ENCODE measurements at regions not wholly inside any gene's neighbourhood (a gene's known extent, or its start where the extent isn't known, plus 50 kb on each side); places are given as distances from the start of the nearest gene placed in this dataset.

GRCh38 chr2:228509021-228509420 is 327.5 kb upstream of the SPHKAP start:
- H3K36me3 Mint-ChIP-seq (ENCODE audit: low read depth), result no peaks in the 10 kb centered on the region
- no peak overlapping the region for H3K4me3 ChIP-seq (ENCODE audit: low read length)
- no peaks in the 10 kb centered on the region for H3K36me3 ChIP-seq (ENCODE audit: insufficient read depth, low read length)
- H3K27me3 Mint-ChIP-seq, result no peaks in the 10 kb centered on the region
- peaks cover 2% of the 10 kb centered on the region for H3K9me3 Mint-ChIP-seq
- no peak for TF ChIP-seq CTCF (IDR thresholded peaks at IDR 0.05)
- ChIA-PET CTCF (no interaction called here), POLR2A (no interaction called here)
- no peaks in the 10 kb centered on the region for H3K4me1 ChIP-seq (ENCODE audit: insufficient read depth, low read length)
- no peaks in the 10 kb centered on the region for H3K9me3 ChIP-seq (ENCODE audit: control insufficient read depth in 1 of 2, insufficient read depth in 1 of 2, low read length in 2 of 2)
- no peak overlapping the region for H3K27ac Mint-ChIP-seq
- no peaks in the 10 kb centered on the region for H3K27me3 ChIP-seq (ENCODE audit: control insufficient read depth in 1 of 2, insufficient read depth in 2 of 2, low read length in 2 of 2)
- intact Hi-C loops (cut with DNase I, micrococcal nuclease), result no loop called here
- no peak overlapping the region for H3K27ac ChIP-seq (ENCODE audit: low read depth in 1 of 2, low read length in 2 of 2)
- no peak for ATAC-seq (ENCODE audit: poor library complexity)
- no peak overlapping the region for H3K4me3 Mint-ChIP-seq
- no peak for DNase-seq
- no peaks in the 10 kb centered on the region for H3K4me1 Mint-ChIP-seq (ENCODE audit: low read depth)

- CTCF ChIA-PET, result no interaction called here
- Histone ChIP-seq H3K36me3 (ENCODE audit: insufficient read depth, low read length) (no peaks in the 10 kb centered on the region), H3K4me3 (ENCODE audit: low read length) (no peak overlapping the region), H3K4me1 (ENCODE audit: insufficient read depth, low read length) (no peaks in the 10 kb centered on the region), H3K27ac (ENCODE audit: low read depth in 1 of 2, low read length in 2 of 2) (no peak overlapping the region), H3K27me3 (ENCODE audit: control insufficient read depth in 1 of 2, insufficient read depth in 2 of 2, low read length in 2 of 2) (no peaks in the 10 kb centered on the region), H3K9me3 (ENCODE audit: control insufficient read depth in 1 of 2, insufficient read depth in 1 of 2, low read length in 2 of 2) (no peaks in the 10 kb centered on the region)
- POLR2A ChIA-PET, result no interaction called here
- Mint-ChIP-seq H3K9me3 (peaks cover 2% of the 10 kb centered on the region), H3K4me1 (ENCODE audit: low read depth) (no peaks in the 10 kb centered on the region), H3K4me3 (no peak overlapping the region), H3K27me3 (no peaks in the 10 kb centered on the region), H3K36me3 (ENCODE audit: low read depth) (no peaks in the 10 kb centered on the region), H3K27ac (no peak overlapping the region)
- DNase-seq (no peak), ATAC-seq (ENCODE audit: poor library complexity) (no peak)
- intact Hi-C loops (cut with DNase I, micrococcal nuclease), result no loop called here
- TF ChIP-seq CTCF (IDR thresholded peaks at IDR 0.05), result no peak
Observed at GRCh38 chr2:228507870-228508269, 326.4 kb upstream of the SPHKAP start.

DNA sequence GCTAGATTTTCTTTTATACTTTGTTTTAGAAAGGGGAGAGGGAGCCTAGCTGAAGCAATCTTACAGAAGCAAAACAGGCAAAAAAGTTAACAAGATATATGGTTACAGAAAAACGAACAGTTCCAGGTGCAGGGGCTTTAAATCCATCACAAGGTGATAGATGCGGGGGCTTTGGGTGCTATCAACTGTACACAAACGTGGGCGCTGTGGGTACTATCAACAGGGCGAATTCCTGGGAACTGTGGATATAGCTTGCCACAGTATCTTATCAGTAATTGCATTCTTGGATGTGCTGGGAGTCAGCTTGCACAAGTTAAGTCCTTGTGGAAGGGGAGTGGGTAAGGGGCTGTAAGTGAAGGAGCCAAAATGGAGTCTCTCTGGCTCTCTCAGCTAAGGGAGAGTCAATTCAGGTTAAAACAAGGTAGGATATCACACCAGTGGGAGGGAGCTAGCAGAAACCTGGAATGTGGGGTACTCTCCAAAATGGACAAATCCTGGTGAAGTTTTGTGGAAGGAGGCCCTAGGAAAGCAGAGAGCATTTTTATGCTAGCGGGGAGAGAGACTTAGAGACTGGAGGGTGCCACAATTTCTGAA is 325.8 kb upstream of the SPHKAP start:
- Mint-ChIP-seq H3K27me3 (no peaks in the 10 kb centered on the region), H3K9me3 (peaks cover 2% of the 10 kb centered on the region), H3K27ac (no peak overlapping the region), H3K36me3 (ENCODE audit: low read depth) (no peaks in the 10 kb centered on the region), H3K4me1 (ENCODE audit: low read depth) (no peaks in the 10 kb centered on the region), H3K4me3 (no peak overlapping the region)
- intact Hi-C loops (cut with DNase I, micrococcal nuclease), result no loop called here
- no peak for ATAC-seq (ENCODE audit: poor library complexity)
- H3K27me3 ChIP-seq (ENCODE audit: control insufficient read depth in 1 of 2, insufficient read depth in 2 of 2, low read length in 2 of 2), result no peaks in the 10 kb centered on the region
- H3K36me3 ChIP-seq (ENCODE audit: insufficient read depth, low read length), result no peaks in the 10 kb centered on the region
- TF ChIP-seq CTCF (IDR thresholded peaks at IDR 0.05), result no peak
- no peak overlapping the region for H3K27ac ChIP-seq (ENCODE audit: low read depth in 1 of 2, low read length in 2 of 2)
- no peaks in the 10 kb centered on the region for H3K9me3 ChIP-seq (ENCODE audit: control insufficient read depth in 1 of 2, insufficient read depth in 1 of 2, low read length in 2 of 2)
- ChIA-PET POLR2A (no interaction called here), CTCF (no interaction called here)
- no peaks in the 10 kb centered on the region for H3K4me1 ChIP-seq (ENCODE audit: insufficient read depth, low read length)
- no peak overlapping the region for H3K4me3 ChIP-seq (ENCODE audit: low read length)
- DNase-seq, result no peak

Measured in CD4-positive, alpha-beta T cell (primary cell).